HG03159 (cell line): ENCODE measurements at regions not wholly inside any gene's neighbourhood (a gene's known extent, or its start where the extent isn't known, plus 50 kb on each side); places are given as distances from the start of the nearest gene placed in this dataset.

Experiments used
- ATAC-seq: cut with Tn5 transposase; IDR thresholded peaks from one replicate; pipeline ENCODE4 v1.9.1; 2021; ENCODE audit warnings: mild to moderate bottlenecking, moderate library complexity; ENCODE audit not compliant: unreplicated experiment

DNA sequence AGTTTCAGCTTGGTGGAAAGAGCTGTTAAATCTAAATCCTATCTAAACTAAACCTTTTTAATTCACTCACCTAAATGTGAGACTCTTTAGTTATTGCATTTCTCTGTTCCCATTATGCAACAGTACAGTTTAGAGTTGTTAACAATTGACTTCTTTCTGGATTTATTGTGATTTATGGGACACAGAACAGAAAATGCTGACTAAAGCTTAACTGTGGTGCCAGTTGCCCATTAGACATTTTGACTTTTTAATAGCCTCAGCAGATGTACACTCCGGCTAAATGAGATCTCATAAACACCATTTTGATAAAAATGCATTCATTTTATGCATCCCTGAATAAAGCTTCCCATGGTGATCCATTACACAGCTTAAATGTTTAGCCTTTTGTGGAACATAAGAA is 356.6 kb downstream of the CASP12 start:
- no peak for ATAC-seq

DNA sequence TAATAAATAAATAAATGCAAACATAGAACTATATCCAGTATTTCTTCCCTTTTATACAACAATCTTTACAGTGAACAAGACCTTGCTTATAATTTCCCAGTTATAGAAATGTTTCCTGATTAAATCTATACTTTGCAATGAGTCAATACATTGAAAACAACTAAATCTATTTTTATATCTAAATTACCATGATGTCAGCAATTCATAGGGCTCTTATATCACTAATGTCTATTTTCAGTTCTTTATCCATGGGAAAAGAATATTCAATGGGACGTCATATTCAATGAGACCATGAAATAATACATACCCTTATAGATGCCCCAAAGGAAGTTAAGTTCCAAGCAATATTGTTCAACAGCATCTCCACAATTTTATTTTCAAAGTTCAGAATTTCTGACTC is 359.9 kb downstream of the CASP12 start:
- no peak for ATAC-seq

DNA sequence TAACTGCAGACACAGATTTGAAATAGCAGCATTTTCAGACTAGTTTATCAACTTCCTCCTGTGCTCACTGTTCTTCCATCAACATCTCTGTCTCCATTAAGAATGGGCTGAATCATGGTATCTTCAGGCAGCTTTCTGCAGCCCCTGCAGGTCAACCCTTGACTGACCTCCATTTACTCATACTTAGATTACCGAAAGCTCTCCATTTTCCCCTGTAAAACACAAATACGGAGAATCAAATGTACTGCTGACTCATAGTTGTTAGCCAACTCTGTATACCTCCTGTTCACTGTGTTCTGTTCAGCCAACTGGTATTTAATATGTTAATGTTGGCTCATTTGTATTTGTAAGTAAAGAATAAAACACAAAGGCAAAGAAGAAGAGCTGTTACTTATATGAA is 364.0 kb downstream of the CASP12 start:
- ATAC-seq, result no peak

DNA sequence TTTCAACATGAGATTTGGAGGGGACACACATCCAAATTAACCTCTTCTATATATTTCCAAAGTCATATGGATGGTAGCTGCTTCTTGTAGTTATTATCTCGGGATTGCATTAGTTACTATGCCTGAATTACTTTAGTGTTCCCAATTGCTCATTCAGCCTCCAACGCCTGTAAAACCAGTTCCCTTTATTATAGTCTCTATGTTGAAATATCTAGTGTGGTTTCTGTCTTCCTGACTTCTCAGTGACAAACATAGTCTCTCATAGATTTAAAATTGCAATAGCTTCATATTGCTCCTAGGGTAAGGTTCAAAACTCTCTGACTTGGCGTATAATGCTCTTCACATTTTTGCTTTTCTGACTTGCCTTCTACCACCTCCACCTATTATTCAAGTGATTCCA is 366.4 kb downstream of the CASP12 start:
- ATAC-seq, result no peak

DNA sequence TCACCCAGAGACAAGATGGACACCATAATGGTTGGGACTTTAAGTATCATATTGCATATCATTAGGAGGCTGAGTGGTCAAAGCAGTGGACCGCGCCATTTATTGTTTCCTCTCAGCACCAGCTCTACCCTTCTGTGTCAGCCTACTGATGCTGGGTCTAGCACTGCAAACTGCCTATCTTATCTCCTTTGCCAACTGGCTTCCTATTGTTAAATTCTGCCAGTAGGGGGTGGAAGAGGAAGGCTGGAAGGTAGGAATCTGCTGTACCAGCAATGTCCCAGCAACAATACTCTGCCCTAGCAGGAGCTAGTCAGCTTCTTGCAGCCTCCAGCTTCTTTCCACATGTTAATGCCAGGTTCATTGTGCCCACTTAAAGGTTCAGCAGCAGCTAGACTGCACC is 367.1 kb upstream of the PDGFD start:
- ATAC-seq, result peak; percentile 59

DNA sequence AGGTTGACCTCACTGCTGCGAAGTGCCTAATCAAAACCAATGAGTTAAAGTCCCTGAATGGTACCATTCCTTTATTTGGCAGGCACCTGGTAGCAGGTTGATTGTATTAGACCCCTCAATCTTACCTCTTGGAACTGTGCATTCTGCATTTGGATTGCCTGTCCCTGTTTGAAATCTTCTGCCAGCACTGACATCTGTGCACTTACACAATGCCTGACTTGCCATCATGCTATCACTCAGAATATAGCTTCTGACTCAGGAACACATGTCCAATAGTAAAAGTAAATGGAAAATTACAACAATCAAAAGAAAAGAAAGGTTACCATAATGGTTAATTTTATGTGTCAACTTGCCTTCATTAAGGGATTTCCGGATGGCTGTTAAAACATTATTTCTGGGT is 366.0 kb upstream of the PDGFD start:
- no peak for ATAC-seq

DNA sequence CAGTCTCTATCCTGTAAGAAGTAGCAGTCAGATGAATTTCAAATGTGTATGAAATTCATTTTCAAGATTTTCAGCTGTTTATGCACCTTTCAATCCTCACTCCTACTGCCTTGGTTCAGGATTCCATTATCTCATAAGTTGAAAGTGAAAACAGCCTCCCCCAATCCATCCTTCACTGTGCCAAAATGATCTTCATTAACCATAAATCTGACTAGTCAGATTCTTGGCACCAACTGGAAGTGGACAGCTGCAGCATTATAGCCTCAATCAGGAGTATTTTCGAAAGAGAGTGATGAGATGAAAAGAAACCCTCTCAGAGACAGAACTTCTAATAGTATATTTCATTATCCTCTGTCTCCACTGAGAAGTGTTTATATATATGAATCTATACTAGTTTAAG is 365.3 kb upstream of the PDGFD start:
- ATAC-seq, result no peak

DNA sequence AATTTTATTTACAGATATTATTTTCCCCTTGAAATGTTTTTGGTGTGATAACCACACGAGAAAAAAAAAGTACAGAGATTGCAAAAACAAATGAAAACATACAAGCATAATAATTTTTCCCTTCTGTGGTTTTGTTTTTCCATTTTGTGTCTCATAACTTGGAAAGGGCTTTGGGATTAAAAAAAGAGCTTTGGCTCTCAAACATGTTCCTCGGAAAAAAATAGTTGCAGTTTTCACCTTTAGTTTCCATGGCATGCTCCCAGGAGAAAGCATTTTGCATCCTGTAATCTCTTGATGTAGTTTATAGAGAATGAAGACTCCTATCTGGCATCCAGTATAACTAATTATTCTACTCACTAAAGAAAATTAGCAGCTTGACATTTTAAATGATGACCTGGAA is 362.1 kb upstream of the PDGFD start:
- ATAC-seq, result no peak

DNA sequence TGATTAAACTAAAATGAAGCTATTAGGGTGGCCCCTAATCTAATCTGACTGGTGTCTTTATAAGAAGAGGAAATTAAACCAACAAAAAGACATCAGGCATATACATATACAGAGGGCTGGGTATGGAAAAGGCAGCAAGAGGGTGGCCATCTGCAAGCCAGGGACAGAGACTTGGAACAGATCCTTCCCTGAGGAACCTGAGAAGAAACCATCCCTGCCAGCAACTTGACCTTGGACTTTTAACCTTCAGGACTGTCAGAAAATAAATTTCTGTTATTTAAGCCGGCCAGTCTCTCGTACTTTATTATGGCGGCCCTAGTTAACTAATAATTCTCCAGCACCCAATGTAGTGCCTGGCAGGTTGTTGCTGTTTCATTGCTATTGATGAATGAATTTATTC is 361.5 kb upstream of the PDGFD start:
- no peak for ATAC-seq

DNA sequence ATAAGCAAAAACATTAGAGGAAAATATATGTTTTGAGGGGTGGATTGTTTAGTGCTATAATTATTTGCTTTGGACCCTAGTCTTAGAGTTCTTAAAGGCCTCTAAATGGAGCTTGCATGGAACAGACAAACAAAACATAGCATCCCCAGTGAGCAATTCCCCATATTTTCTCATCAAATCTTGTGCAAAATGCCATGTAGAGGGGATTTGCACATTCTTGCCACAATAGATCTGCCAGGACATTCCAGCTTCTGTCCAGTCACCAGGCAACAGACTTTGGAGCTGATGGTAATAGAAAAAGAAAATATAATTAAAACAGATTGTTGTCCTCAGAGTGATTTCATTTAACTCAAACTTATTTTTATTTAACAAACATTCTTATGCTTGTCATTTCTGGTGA is 360.3 kb upstream of the PDGFD start:
- no peak for ATAC-seq

DNA sequence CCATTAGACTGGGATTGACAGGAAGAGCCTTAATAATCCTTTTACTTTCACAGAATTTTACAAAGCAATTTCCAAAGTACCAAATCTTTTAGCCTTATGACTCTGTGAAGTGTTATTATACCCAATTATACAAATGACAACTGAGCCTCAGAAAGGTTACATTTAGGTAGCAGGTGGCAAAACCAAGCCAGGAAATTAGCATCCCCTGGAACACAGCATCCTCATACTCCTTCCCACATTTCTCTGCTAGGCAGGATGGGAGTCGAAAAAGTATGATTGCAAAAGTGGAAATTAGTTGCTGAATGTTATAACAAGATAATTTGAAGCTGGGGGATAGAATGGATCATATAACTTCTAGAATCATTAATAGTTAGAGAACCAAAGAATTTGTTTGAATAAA is 359.7 kb upstream of the PDGFD start:
- no peak for ATAC-seq

DNA sequence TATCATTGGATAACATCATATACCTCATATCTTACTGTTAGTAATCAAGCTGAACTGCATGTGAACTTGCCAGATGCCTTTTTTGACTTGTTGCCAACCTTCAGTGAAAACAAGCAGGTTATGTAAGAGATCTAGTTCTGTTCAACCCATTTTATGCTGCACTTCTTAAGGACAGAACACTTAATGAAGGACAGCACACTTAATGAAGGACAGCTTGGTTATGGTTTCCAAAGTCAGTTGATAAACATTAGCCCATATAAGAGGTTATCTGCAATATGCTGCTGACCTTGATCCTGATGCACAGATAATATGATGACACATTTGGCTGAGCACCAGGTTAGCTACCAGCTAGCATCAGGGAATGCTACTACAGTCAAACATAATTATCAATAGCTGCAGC is 358.7 kb upstream of the PDGFD start:
- no peak for ATAC-seq

DNA sequence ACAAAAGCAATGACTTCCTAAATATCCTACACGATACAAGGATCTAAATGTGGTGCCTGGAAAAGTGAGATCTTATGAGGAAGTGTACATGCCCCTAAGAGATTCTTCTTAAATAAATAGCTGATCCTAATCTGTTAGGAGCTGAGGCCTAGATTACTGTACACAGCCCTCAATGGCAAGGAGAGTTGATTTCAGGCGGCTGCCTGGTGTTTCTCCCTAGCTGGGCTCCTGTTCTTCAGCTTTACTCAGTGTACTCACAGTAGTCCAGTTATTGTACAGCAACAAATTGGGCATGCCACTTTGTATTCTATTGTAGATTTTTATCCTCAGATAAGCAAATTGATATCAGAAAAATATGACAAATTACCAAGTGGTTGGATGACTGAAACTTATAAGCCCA is 358.2 kb upstream of the PDGFD start:
- no peak for ATAC-seq

DNA sequence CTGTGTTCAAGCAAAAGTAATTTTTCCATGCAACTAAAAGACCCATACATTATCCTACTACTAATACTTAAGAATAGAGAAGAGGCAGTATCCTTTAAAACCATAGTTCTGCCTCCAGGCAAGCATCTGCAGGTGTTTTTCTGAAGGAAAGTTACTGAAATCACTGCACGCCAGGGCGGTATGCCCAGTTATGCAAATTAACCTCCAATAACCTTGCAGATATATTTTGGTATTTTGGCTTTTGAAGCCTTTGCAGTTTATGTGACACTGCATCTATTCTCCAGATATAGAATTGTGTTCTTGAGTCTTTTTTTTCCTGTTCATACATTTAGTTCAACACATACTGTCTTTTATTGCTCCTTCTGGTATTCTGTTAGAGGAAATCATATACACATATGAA is 346.2 kb upstream of the PDGFD start:
- ATAC-seq, result no peak

DNA sequence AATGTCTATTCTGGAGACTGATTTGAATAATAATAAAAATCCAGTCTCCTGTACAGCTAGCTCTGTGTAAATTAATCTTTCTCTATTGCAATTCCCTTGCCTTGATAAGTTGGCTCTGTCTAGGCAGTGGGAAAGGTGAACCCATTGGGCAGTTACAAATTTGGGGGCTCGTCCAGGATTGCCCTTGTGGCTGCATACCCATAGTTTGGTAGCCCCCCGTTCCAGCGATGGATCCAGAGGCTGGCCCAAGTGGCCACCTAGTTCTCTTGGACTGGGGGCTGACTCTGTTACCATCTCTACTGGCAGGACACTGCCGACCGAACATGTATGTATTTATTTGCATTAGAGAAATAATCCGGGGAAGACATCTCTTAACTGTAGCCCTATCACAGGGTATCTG is 326.2 kb upstream of the PDGFD start:
- ATAC-seq, result no peak

DNA sequence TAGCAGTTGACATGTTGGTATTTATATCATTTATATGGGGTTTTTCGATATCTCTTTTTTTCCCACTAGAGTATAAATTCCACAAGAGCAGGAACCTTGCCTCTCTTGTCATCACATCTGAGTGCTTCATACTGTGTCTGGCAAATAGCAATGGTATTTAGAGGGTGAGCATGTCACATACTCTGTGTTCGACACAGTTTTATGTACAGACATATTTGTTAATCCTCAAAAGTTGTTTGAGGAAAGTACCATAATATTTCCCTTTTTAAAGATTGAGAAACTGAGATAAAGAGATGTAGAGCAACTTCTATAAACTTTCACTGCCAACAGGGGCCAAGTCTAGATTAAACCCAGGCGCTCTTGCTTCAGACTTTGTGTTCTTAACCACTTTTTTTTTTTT is 324.6 kb upstream of the PDGFD start:
- ATAC-seq, result no peak

DNA sequence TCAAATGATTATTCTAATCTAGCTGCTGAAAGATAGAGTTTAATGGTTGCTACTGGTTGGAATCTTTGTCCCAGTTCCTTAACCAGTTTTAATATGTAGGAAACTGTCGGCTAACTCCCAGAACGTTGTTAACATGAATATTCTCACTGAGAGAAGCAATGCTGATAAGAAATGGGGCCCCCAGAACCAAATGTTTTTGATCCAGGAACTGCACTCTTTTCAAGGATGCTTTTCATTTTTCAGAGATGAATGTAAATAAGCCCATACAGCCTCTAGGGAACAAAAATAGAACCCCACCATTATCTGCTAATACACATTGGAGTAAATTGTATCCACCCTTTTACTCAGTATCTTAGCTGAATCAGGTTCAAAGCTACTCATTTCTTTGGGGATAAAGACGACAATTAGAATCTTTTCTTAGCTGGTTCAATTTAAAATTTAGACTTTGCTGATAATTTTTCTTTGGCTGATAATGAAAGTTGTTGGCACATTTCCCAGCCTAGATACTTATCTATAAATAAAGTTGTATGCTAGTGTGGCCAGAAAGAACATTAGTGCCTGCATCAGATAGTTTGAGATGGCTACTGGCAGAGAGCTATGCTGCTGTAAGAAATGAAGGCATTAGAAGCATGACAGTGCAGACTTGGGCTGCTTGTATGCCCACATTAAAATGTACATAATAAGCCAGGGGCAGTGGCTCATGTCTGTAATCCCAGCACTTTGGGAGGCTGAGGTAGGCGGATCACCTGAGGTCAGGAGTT is 323.3 kb upstream of the PDGFD start:
- no peak for ATAC-seq

DNA sequence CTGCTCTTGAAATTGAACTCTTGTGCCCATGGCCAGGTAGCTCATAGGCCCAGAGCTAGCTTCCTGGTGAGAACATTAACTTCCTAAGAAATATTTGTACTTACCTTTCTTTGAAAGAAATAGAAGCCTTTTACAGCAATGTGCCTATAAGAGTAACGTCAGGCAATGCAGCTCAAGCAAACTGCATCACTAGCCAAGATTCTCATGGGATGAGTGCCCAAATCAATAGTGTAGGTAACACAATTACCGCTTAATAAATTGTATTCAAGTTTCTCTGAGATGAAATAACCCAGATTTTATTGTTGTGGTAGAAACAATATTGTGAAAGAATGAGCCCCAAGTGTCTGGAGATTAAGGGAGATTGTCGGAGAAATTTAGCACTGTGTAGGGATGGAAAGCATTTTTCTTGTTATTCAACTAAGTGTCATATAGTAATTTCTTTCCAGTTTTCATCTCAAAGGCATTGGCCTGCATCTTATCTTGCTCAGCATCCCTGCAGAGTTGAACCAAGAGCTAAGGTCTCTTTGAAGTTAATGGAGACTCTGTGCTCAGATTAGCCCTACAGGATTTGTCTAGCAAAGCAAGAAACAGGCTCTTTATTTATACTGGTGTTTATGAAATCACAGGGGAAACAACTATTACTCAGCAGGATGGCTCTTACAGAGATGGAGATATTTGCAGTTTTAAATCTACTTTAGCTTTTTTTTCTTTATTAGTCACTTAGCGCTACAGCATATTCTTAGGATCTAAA is 321.0 kb upstream of the PDGFD start:
- no peak for ATAC-seq

DNA sequence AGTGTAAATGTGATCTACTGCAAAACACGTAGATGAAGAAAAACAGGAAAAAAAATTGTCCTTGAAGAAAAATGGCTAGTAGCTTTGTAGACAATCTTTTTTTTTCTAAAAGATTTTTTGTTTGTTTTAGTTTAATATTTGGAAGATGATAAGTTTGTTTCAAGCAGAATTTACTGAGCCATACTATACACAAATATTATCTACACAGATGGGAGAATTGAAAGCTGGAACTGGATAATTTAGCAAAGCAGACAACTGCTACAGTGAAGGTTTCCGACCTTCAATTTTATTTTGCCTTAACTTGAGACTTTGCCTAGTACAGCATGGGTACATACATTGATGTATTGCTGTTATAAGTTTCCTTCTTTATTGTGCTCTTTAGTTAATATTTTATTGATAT is 313.0 kb upstream of the PDGFD start:
- ATAC-seq, result no peak

DNA sequence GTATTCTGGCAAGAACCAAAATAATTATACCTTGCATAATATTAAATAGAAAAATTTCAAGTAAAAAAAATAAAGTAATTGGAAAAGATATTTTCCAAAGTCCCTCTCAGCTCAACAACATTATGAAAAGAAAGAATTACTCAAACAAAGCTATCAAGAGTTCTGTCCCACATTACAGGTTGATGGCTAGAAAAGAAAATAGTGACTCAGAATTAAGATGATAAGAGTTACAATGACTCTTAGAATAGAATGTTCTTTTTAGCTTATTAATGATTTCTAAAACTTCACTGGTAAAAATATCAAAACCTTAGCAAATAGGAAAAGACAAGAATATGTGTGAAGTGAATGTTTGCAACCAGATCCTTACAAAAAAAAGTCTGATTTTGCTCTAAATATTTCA is 312.5 kb upstream of the PDGFD start:
- no peak for ATAC-seq

DNA sequence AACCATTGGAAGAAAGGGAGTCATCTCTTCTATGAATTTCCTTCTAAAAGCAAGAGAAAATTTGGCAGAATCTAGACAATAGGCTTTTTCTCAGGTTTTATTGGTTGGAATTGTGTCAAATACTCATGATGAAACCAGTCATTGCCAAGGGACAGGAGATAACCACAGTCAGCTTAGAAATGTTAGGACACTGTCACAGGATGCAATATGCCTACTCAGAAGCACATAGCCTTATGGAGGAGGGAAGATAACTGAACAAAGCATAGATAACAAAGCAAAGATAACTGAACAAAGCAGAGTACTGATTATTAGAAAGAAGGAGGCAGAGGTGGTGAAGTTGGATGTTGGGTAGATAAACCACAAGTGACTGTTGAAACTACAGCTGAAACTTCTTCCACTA is 303.5 kb upstream of the PDGFD start:
- ATAC-seq, result no peak

DNA sequence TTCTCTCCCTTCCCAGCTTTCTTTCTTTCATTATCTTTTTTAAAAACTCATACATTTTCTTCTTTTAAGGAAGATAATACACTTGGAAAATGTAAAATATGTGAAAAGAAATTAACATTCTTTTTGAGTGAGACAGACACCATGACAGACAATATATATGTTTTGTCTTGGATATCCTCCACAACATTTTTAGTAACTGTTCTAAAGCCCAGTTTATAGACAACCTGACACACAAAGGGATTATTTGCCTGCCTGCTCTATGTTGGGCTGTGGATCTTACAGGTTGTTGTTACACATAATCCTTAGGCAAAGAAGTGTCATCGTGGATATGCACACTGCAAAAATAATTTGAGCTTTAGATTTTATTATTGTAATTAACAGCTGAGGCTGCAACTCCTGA is 301.4 kb upstream of the PDGFD start:
- ATAC-seq, result no peak

DNA sequence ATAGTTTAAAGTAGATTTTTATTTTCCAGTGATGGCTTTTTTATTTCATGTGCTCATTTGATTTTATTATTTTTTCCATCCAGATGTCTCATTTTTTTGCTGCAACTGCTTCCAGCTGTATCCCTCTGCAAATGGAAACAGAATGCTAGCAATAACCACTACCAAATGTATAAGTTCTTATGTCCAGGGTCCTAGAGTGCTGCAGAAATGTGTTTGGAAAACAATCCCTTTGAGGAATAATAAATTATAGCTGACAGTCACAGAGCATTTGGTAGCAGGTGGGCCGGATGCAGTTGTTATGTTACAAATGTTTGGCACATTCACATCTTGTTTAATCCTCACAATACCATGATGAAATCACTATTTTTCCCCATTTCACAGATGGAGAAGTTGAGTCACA is 300.7 kb upstream of the PDGFD start:
- ATAC-seq, result no peak
